Keratinocyte (primary cell): ENCODE measurements at regions not wholly inside any gene's neighbourhood (a gene's known extent, or its start where the extent isn't known, plus 50 kb on each side); places are given as distances from the start of the nearest gene placed in this dataset.

Experiments
- EZH2 ChIP-seq: IDR thresholded peaks from one replicate; pipeline ENCODE4 v1.6.1; 2012; ENCODE audit warnings: inconsistent platforms, mild to moderate bottlenecking, low read length, moderate library complexity
- TF ChIP-seq, protein P1 (sequence below), 3 experiments: IDR thresholded peaks in 1 of 3; conservative IDR thresholded peaks in 1 of 3; optimal IDR thresholded peaks in 1 of 3; 2 replicates in 2 of 3; 3 replicates in 1 of 3; pipeline versions ENCODE3 to v1.5.1; 2011; ENCODE audit warnings: low read length in 3 of 3, mild to moderate bottlenecking in 3 of 3, moderate library complexity in 2 of 3, control low read depth in 1 of 3, inconsistent platforms in 1 of 3; ENCODE audit not compliant: insufficient read depth in 2 of 3; ENCODE audit errors: extremely low read depth in 1 of 3

DNA sequence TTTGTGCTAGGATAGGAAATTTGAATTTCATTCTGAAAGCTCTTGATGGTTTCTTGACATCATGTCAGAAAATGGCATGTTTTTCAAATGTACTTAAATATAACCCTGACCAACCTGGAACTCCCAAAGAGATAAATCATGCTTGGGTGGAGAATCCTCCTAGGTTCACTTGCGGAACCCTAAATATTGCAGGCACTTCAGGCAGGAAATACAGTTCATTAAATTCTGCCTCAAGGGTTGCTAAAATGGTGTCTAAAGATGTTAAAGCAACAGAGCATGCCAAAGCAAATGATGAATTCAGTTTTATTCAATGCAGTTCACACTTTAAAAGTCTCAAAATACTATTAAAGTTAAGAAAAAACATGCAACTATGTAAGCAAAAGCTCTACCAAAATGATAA, 415.9 kb downstream of the SLITRK6 start:
- TF ChIP-seq, protein P1, sequence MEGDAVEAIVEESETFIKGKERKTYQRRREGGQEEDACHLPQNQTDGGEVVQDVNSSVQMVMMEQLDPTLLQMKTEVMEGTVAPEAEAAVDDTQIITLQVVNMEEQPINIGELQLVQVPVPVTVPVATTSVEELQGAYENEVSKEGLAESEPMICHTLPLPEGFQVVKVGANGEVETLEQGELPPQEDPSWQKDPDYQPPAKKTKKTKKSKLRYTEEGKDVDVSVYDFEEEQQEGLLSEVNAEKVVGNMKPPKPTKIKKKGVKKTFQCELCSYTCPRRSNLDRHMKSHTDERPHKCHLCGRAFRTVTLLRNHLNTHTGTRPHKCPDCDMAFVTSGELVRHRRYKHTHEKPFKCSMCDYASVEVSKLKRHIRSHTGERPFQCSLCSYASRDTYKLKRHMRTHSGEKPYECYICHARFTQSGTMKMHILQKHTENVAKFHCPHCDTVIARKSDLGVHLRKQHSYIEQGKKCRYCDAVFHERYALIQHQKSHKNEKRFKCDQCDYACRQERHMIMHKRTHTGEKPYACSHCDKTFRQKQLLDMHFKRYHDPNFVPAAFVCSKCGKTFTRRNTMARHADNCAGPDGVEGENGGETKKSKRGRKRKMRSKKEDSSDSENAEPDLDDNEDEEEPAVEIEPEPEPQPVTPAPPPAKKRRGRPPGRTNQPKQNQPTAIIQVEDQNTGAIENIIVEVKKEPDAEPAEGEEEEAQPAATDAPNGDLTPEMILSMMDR (optimal IDR thresholded peaks at IDR 0.05 in 1 of 3, IDR thresholded peaks at IDR 0.05 in 1 of 3, conservative IDR thresholded peaks at IDR 0.05 in 1 of 3; ENCODE audit: extremely low read depth in 1 of 3, insufficient read depth in 2 of 3, low read length in 3 of 3), result no peak
- no peak for TF ChIP-seq EZH2
